ENCODE measurements at regions not wholly inside any gene's neighbourhood (a gene's known extent, or its start where the extent isn't known, plus 50 kb on each side); places are given as distances from the start of the nearest gene placed in this dataset.

DNA sequence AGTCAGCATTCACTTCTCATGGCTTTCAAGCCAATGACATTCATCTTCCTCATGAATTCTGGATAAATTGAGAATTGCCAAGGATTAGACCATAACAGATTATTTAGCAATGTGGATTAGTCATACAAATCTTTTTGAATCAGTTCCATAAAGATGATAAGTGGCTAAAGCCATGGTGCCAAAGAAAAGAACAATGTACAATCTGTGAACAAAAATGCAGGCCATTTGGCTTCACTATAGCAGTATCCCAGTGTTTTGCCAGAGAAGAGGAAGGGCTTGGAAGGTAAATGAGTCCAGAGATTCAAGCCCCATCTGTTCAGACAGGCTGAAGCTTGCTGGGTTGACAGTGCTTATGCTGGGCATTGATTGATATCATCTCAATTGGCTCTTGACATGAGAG lies 376.4 kb upstream of the LRRC7 start:
- TF ChIP-seq, protein P1, sequence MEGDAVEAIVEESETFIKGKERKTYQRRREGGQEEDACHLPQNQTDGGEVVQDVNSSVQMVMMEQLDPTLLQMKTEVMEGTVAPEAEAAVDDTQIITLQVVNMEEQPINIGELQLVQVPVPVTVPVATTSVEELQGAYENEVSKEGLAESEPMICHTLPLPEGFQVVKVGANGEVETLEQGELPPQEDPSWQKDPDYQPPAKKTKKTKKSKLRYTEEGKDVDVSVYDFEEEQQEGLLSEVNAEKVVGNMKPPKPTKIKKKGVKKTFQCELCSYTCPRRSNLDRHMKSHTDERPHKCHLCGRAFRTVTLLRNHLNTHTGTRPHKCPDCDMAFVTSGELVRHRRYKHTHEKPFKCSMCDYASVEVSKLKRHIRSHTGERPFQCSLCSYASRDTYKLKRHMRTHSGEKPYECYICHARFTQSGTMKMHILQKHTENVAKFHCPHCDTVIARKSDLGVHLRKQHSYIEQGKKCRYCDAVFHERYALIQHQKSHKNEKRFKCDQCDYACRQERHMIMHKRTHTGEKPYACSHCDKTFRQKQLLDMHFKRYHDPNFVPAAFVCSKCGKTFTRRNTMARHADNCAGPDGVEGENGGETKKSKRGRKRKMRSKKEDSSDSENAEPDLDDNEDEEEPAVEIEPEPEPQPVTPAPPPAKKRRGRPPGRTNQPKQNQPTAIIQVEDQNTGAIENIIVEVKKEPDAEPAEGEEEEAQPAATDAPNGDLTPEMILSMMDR (IDR thresholded peaks at IDR 0.05): no peak
- no peak for TF ChIP-seq POLR2A (IDR thresholded peaks at IDR 0.05)

Measured in gastroesophageal sphincter (tissue), 3 donors.